ENCODE measurements at regions not wholly inside any gene's neighbourhood (a gene's known extent, or its start where the extent isn't known, plus 50 kb on each side); places are given as distances from the start of the nearest gene placed in this dataset.

DNA sequence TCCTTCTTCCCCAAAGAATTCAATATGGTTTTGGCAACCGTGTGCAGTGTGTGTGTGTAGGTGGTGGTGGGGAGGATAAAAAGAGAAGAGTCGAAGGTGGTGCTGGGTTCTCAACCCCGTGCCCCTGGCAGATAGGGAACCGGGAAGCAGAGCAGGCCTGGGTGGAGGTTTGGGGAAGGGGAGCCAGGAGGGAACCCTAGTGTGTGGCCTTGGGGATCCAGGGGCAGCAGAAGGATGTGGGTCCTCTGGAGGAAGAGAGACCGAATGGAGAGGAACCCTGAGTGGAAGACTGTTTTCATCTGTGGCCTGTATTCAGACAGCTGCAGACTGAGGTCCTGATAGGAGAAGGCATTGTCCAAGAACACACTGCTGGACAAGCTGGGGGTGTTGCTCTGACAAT, 73.3 kb upstream of the B3GAT1 start:
- TF ChIP-seq, protein P1, sequence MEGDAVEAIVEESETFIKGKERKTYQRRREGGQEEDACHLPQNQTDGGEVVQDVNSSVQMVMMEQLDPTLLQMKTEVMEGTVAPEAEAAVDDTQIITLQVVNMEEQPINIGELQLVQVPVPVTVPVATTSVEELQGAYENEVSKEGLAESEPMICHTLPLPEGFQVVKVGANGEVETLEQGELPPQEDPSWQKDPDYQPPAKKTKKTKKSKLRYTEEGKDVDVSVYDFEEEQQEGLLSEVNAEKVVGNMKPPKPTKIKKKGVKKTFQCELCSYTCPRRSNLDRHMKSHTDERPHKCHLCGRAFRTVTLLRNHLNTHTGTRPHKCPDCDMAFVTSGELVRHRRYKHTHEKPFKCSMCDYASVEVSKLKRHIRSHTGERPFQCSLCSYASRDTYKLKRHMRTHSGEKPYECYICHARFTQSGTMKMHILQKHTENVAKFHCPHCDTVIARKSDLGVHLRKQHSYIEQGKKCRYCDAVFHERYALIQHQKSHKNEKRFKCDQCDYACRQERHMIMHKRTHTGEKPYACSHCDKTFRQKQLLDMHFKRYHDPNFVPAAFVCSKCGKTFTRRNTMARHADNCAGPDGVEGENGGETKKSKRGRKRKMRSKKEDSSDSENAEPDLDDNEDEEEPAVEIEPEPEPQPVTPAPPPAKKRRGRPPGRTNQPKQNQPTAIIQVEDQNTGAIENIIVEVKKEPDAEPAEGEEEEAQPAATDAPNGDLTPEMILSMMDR (IDR thresholded peaks at IDR 0.05) = no peak
- no peak for TF ChIP-seq POLR2AphosphoS5 (IDR thresholded peaks at IDR 0.05; ENCODE audit: insufficient read depth in 1 of 2, low read depth in 1 of 2)
- TF ChIP-seq POLR2A (IDR thresholded peaks at IDR 0.05) = no peak
